ENCODE measurements at regions not wholly inside any gene's neighbourhood (a gene's known extent, or its start where the extent isn't known, plus 50 kb on each side); places are given as distances from the start of the nearest gene placed in this dataset.
"Not testable (repeated sequence)": the region's sequence is repeated elsewhere in the genome, so short reads cannot be mapped to it uniquely, and the experiment has no call there.

DNA sequence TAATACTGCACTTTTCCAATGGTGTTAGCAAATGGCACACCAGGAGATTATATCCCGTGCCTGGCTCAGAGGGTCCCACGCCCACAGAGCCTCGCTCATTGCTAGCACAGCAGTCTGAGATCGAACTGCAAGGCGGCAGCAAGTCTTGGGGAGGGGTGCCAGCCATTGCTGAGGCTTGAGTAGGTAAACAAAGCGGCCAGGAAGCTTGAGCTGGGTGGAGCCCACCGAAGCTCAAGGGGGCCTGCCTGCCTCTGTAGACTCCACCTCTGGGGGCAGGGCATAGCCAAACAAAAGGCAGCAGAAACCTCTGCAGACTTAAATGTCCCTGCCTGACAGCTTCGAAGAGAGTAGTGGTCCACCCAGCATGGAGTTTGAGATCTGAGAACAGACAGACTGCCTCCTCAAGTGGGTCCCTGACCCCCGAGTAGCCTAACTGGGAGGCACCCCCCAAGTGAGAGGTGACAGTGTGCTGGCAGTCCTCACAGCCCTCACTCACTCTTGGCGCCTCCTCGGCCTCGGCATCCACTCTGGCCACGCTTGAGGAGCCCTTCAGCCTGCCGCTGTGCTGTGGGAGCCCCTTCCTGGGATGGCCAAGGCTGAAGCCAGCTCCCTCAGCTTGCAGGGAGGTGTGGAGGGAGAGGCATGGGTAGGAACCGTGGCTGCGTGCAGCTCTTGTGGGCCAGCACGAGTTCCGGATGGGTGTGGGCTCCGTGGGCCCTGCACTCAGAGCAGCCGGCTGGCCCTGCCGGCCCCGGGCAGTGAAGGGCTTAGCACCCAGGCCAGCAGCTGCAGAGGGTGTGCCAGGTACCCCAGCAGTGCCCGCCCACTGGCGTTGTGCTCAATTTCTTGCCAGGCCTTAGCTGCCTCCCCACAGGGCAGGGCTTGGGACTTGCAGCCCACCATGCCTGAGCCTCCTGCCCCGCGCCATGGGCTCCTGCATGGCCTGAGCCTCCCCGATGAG, 188.0 kb downstream of the MMUT start:
- not testable (repeated sequence) for DNase-seq

DNA sequence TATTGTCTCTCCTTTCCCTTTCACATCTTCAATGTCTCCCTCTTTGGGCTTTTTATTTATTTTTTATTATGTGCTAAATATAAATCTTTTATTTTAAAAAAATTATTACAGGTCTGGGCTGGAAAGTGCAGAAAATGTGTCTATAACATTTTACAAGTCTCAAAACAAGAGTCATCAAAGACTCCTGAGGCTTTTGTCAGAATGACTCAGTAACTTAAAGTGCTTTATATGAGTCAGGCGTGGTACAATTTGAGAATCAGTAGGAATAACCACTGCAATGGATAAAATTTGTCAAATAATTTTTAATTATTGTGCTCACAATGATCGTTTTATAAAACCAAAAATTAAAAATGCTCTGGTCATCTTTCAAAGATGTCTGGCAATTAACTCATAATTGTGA, 193.9 kb downstream of the MMUT start:
- no peak for DNase-seq

DNA sequence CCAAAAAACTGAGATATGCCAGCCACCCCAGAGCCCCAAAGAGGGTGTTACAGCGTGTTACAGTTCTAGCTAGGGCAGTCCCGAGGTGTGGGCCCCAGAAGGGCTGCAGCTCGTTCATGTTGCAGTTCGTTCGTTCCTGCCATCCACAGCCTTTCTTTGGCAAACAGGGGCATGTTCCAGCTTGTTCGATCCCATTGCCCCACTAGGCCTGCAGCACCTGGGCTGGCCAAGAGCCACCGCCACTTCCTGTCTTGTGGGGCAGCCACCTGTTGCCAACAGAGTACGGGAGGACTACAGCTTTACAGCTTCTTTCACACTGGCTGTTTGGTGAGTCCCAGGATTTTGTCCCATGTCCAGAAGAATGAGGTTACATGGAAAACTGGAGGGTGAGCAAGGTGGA, 198.1 kb downstream of the MMUT start:
- no peak for DNase-seq

DNA sequence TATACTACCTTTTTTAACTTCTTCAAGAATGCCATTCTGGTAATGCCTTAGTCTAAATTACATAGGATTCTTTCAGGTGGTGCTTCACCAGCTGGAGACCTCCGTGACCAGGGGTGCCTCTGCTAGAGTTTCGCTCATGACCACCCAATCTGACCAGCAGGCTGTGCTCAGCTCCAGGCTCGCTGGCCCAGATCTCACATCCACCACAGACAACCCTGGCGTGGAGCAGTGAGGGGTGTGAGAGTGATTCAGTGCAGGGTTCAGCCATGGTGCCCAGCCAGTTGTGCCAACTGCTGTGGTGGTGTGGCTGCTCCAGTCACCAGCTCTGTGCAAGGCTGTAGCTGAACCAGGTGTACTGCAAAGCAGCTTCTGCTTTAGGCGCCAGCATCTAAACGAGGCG, 198.6 kb downstream of the MMUT start:
- no peak for DNase-seq

DNA sequence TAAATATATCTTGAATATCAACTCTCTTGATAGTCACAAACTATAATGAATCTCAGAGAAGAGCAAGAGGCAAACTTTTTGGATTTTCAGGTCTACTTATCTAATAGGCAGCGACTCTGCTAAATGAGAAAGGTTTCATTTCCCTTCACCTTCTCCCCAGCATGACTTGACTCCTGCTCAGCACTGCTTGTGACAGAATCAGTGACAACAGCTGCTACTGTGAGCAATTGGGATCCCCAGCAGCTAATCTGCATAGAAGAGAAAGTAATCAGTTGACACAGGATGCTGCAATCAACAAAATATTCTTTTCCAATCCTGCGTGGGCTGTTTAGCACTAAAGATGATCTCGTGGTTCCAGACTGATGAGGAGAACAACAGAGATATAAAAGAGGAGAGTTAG, 205.5 kb downstream of the MMUT start:
- no peak for DNase-seq

DNA sequence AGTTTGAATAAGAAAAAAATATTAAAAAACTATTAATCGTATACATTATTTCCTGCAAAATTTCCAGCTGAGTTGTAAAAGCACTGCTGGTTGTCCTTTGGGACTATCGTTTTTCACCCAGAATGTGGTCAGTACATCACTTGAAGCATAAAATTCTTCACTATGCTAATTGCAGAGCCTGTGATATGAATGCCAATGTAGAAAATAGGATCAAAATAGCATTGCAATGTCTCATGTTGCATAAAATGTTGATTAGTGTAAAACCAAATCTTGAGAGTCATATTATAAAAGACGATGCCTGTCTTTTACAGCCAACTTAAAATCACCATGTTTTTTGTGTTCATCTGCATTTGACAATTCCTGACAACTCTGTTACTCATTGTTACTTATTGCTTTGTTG, 207.7 kb downstream of the MMUT start:
- no peak for DNase-seq

DNA sequence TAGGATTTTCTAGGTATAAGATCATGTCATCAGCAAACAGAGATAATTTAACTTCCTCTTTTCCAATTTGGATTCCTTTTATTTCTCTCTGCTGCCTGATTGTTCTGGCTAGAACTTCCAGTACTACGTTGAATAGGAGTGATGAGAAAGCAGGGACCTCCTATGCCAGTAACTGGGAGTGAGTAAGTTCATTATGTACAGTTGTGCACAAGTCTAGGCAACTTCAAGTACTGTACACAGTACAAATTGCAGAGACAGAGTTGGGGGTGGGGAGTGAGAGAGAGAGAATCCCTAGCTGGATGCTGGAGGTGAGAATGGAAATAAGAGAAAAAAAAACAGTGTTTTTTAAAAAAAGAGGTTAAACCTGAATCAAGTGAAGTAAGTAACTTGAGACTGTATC, 210.2 kb downstream of the MMUT start:
- no peak for DNase-seq

DNA sequence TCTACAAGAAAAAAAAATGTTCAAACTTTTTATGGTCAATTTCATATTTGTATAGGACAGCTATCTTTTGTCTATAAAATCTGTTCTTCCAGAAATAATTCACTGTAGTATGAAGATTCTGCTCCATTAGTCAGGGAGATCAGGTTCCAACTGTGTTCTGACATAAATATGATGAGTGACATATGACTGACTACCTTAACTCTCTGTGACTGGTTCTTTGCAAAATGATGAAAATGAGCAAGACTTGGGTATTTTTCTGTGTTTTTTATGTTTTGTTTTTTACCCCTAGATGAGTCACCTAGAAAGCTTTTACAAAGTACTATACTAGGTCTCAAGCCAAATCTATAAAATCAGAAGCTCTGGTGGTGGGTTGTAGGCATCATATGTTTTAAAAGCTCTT, 229.6 kb downstream of the MMUT start:
- DNase-seq, result no peak

DNA sequence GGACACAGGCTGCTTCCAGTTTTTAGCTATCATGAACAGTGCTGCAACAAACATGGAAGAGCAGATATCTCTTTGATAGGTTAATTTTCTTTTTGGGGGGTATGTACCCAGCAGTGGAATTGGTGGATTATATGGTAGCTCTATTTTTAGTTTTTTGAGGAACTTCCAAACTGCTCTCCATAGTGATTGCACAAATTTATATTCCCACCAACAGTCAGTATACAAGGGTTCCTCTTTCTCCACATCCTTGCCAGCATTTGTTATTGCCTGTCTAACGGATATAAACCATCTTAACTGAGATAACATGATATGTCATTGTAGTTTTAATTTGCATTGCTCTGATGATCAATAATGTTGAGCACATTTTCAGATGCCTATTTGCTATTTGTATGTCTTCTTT, 237.6 kb downstream of the MMUT start:
- no peak for DNase-seq

DNA sequence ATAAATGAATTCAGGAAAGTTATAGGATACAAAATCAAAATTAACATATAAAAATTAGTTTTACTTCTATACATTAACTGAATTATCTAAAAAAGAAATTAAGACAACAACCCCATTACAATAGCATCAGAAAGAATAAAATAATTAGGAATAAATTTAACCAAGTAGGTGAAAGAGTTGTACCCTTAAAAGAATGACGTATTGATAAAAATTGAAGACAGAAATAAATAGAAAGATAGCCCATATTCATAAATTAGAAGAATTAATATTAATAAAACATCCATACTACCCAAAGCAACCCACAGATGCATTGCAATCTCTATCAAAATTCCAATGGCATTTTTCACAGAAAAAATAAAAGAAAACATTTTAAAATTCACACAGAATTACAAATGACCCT, 242.8 kb downstream of the MMUT start:
- DNase-seq, result no peak

DNA sequence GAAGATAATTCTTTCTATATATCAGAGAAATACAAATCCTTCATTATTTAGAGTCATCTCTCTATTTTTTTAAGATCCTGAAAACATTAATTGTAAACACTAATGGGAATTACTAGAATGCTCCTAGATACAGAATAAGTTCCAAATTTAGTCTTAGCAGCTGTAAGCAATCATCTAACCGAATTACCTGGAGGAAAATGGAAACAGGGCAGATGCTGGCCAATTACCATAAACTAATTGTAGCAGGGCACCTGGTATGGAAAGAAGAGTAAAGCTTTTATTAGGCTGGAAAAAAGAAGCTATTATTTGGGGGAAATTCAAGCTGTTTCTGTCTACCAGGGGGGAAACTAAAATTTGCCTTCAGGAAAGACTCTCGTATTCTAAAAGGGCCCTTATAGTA, 257.5 kb downstream of the MMUT start:
- DNase-seq, result no peak

DNA sequence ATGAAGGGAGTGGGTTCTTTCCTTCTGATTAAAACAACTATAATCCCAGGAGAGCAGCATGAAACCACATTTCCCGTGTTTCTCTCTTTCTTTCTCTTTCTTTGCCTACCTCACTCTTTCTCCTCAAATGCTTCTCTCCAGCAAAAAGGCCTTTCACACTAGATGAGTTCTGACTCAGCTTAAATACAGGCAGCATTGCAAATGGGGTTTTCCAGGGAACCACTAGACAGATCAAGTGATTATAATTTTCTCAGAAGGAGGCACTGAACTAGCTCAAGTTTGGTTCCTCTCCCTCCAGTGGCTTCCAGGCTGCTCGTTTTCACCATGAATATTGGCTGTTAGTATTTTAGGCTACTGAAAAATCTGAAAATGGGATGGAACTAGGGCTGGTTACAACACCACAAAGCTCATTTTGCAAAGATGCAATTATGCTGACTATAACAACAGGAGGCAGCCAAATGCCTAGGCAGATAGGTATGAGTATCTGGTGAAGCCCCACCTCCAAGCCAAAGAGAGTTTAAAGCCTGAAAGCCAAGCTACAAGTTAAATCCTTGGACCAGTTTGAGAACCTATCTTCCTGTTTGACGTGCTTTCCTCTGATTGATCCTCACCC, 260.0 kb downstream of the MMUT start:
- no peak for DNase-seq

DNA sequence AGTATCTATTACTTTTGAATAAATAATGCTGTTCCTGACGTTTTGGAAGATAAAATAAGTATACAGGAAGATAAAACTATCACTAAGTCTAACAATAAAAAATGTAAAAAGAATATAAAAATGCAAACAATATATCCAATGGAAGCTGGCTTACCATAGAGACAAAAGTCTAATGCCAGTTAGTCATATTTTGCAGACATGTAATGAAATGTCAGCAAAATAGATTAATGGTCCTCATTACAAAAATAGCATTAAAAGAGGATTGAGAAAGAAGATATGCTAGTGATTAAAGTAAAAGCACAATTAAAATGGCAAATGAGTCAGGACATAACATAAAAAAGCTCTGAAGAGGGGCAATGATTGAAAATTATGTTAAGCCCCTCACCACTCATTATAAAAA, 265.0 kb downstream of the MMUT start:
- no peak for DNase-seq

DNA sequence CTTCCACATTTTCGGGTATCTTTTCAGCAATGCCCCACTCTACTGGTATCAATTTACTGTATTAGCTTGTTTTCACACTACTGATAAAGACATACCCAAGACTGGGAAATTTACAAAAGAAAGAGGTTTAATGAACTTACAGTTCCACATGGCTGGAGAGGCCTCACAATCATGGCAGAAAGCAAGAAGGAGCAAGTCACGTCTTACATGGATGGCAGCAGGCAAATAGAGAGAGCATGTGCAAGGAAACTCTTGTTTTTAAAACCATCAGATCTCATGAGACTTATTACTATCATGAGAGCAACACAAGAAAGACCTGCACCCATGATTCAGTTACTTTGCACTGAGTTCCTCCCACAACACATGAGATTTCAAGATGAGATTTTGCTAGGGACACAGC, 300.7 kb downstream of the MMUT start:
- DNase-seq, result not testable (repeated sequence)

DNA sequence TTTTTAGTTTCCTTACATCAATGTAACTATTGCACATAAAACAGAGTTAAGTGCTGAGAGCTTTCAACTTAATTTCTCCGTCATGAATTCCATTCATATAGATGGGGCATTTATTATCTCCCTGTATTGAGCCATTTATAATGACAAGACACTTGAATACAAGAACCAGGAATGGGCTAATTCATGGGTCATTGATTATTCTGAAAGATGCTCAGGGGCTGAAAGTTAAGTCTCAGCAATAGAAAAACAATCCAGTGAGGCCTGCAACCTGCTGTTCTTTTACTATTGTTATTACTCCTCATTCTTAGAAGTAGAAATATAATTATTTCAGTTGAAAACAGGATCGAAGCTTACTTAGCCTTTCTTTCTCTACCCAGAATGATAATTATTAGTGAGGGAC, 307.7 kb downstream of the MMUT start:
- DNase-seq, result no peak

DNA sequence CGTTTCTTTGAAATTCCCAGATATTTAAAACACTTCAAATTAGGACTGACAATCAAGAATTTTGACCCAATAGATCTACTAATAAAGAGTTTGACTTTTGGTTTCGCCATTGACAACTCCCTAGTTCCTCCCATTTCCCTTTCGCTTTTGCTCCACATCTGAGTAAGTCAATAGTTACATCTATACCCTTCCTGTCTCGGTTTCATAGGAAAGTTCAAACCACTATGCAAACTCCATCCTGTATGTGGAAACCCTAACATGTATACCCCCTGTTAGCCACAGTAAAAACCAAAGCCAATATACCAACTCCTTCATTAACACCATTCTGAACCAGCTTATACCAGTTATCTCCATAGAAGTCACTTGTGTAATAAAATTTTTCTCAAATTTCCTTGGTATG, 311.1 kb downstream of the MMUT start:
- DNase-seq, result no peak

DNA sequence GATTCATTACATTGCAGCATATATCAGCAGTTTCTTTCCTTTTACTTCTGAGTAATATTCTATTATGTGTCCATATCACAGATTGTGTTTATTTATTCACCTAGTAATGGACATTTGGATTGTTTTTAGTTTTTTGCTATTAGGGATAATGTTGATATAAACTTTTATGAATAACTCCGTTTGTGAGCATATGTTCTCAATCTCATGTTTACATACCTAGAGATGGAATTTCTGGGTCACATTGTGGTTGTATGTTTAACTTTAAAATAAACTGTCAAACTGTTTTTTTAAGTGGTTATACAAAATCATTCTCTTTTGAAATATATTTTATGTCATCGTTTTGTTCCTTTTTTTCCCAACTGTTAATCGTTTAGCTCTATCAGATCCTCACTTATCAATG, 311.6 kb downstream of the MMUT start:
- no peak for DNase-seq

DNA sequence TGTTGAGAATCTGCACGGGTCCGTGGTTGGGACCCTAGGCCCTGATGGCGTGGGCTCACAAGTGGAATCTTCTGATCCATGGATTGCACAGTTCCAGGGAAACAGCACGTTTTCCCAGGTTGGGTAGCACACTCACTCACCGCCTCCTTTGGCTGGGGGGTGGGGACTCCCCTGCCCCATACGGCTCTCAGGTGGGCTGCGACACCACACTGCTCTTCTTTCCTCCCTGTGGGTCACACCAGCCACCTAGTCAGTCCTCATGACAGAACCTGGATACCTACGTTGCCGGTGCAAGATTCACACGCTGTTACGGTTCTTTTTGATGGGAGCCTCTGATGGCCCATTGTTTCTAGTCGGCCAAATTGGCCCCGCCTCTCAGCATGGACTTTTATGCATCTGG, 312.0 kb downstream of the MMUT start:
- DNase-seq, result no peak

DNA sequence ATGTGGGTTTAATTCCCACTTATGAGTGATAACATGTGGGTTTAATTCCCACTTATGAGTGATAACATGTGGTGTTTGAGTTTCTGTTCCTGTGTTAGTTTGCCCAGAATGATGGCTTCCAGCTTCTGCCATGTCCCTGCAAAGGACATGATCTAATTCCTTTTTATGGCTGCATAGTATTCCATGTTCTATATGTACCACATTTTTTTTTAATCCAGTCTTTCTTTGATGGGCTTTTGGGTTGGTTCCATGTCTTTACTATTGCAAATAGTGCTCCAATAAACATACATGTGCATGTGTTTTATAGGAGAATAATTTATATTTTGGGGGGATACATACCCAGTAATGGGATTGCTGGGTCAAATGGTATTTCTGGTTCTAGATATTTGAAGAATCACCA, 317.8 kb downstream of the MMUT start:
- DNase-seq, result no peak

DNA sequence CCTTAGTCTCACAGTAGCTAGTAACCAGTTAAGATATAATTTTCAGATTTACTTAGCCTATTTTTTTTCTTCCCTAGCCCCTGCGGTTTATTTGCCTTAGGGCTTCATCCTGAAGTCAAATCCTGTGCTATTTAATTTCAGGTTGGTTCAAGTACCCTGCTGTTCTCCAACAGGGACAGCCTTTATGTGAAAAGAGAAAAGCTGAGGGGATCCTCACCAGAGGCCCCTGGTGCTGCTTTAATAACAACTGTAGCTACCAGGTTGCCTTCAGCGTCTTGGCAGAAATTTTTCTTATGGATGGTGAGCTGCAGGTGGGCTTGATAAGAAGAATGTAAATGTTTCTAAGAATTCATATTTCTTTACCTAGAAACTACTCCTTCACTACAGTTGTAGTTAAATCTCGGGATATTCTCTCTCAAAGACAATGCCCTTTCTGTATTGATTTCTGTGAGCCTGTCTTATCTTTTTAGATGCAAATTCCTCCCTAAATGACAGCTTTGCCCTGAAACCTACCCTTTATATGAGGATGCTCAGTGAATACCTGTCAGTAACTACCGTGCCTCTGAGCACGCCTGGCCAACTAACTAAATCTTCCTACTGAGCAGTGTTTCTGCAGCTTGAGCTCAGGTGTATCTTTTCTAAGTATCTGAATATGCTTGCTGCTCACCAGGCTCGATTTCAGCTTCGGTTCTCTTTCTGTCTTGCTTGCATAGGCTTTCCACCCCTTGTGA, 320.5 kb downstream of the MMUT start:
- DNase-seq, result no peak

DNA sequence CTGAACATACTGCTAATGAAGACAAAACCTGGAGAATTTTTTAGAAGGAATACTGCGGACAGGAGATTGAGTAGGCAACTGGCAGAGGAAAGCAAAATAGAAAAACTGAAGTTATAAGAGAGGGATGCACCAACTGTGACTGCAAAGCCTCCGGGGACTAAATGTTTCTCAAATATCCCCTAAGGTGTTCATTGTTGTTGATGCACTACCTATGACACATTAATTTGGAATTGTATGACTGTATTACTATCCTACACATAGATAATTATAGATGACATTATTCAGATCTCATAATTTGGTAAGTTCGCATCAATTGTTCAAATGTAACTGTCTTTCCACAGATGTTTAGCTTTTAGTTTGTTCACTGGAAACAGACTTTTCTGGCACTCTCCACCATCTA, 341.1 kb downstream of the MMUT start:
- no peak for DNase-seq

DNA sequence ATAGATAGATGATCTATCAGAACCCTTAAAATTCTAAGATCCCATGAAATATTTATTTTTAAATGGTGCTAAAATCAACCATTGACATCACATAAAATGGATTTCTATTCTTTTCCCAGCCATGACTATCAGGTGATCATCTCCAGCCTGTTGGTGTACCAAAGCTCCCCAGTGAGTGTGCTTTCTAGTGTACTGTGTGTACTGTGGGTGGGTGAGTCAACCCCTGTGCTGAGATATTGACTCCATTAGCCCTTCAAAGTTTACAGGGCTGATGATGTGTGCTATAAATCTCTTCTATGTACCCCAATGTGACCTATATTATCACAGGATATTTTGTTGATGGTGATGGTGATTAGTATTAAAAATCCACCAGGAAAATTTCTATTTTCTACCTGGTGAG, 344.6 kb downstream of the MMUT start:
- DNase-seq, result no peak

DNA sequence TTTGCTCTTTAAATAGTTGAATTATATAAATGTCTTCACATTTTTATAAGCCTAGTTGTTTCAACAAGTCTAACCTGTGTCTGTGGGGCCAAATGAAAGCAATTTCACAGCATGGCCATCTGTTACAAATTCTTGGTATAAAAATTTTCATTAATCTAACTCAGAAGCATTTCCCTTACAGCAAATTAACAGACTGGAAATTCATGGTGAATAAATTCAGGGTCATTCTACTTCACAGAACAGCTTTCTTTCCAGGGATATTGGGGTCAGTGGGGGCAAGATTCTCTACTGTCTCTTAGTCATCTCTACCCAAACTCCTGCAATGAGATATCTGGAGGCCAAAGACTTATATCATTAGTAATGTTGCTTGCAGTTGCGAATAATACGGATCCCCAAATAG, 352.1 kb downstream of the MMUT start:
- no peak for DNase-seq

DNA sequence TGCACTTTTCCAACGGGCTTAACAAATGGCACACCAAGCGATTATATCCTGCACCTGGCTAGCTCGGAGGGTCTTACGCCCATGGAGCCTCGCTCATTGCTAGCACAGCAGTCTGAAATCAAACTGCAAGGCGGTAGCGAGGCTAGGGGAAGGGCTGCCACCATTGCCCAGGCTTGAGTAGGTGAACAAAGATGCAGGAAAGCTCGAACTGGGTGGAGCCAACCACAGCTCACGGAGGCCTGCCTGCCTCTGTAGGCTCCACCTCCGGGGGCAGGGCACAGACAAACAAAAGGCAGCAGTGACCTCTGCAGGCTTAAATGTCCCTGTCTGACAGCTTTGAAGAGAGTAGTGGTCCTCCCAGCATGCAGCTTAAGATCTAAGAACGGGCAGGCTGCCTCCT, 365.4 kb downstream of the MMUT start:
- DNase-seq, result not testable (repeated sequence)
